Smooth muscle cell (in vitro differentiated cells): ENCODE measurements at regions not wholly inside any gene's neighbourhood (a gene's known extent, or its start where the extent isn't known, plus 50 kb on each side); places are given as distances from the start of the nearest gene placed in this dataset.

Experiments
- DNase-seq: peaks from one replicate; lab custom pipeline; 2025; ENCODE audit not compliant: unreplicated experiment; lab: John Stamatoyannopoulos, UW
- H2AFZ ChIP-seq: fragments of 200-600 bp; sonication (generic); 2 replicates; pipeline ENCODE4 v1.6.0; 2016; ENCODE audit warnings: antibody characterized with exemption, low read depth, mild to moderate bottlenecking
- H3F3A ChIP-seq: fragments of 200-600 bp; sonication (generic); 2 replicates; pipeline ENCODE4 v1.6.0; 2017; ENCODE audit warnings: antibody characterized with exemption, low read depth
- H3K27ac ChIP-seq: fragments of 200-600 bp; sonication (generic); 2 replicates; pipeline ENCODE4 v1.5.1; 2016; ENCODE audit warnings: low read depth, mild to moderate bottlenecking
- H3K27me3 ChIP-seq: fragments of 200-600 bp; sonication (generic); 2 replicates; pipeline ENCODE4 v1.6.1; 2016; ENCODE audit warnings: low read depth, mild to moderate bottlenecking
- H3K36me3 ChIP-seq: fragments of 200-600 bp; sonication (generic); 2 replicates; pipeline ENCODE4 v1.5.1; 2016; ENCODE audit warnings: low read depth
- H3K4me1 ChIP-seq: fragments of 200-600 bp; sonication (generic); 2 replicates; pipeline ENCODE4 v1.5.1; 2016; ENCODE audit warnings: low read depth
- H3K4me2 ChIP-seq: fragments of 200-600 bp; sonication (generic); 2 replicates; pipeline ENCODE4 v1.6.0; 2016; ENCODE audit warnings: mild to moderate bottlenecking
- H3K4me3 ChIP-seq: fragments of 200-600 bp; sonication (generic); 2 replicates; pipeline ENCODE4 v1.5.1; 2016; ENCODE audit warnings: mild to moderate bottlenecking
- H3K79me2 ChIP-seq: fragments of 200-600 bp; sonication (generic); 2 replicates; pipeline ENCODE4 v1.6.0; 2016; ENCODE audit warnings: low read depth, mild to moderate bottlenecking
- H3K9ac ChIP-seq: fragments of 200-600 bp; sonication (generic); 2 replicates; pipeline ENCODE4 v1.6.0; 2016; ENCODE audit warnings: low read depth
- H3K9me3 ChIP-seq: fragments of 200-600 bp; sonication (generic); replicated peaks from 2 replicates; pipeline ENCODE4 v1.5.1; 2016; ENCODE audit warnings: low read depth
- H4K20me1 ChIP-seq: fragments of 200-600 bp; sonication (generic); 2 replicates; pipeline ENCODE4 v1.6.0; 2016; ENCODE audit warnings: low read depth
- WGBS: methylation state at CpG from one replicate; pipeline ENCODE4 v1.1.7; 2016; ENCODE audit warnings: low lambda C conversion rate; 5-methylcytosine and 5-hydroxymethylcytosine counted together
- TF ChIP-seq, protein P1 (sequence below): fragments of 200-600 bp; sonication (generic); IDR thresholded peaks from 2 replicates; pipeline ENCODE4 v1.5.1; 2017; ENCODE audit warnings: borderline replicate concordance, mild to moderate bottlenecking, antibody characterized with exemption; ENCODE audit not compliant: insufficient read depth, poor library complexity, severe bottlenecking

DNA sequence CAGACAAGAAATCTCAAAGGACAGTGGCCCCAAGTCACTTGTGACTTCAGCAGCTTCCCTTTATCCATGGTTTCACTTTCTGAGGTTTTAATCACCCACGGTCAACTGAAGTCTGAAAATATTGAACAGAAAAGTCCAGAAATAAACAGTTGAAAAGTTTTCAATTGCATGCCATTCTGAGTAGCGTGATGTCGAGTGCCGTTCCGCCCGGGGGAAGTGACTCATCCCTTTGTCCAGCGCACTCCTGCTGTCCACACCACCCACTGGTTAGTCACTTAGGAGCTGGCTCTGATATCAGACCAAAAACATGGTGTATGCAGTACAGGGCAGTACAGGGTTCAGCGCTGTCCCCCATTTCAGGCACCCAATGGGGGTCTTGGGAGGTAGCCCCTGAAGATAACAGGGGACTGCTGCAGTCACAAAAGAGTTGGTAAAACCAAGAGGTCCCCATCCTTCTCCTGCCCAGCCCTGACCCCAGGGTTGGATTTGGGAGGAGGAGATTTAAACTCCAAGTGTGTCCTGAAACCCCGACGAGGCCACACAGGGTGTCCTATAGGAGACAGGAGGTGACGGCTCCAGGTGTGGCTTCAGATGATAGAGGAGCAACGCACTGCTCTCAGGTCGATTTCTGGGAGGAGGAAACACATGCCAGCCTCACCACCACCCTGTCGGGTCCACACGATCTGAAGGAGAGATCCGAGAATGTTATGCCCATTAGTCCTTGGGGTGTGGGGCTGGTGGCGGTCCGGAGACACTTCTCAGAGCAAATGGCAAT, 390.1 kb downstream of the CTTN start:
- peak overlapping the region; percentile 62 for H3K27ac ChIP-seq
- H3F3A ChIP-seq: no peaks in the 10 kb centered on the region
- no peaks in the 10 kb centered on the region for H3K4me1 ChIP-seq
- H3K4me2 ChIP-seq: peak overlapping the region; percentile 48
- H3K9ac ChIP-seq: peak overlapping the region; percentile 45
- no peak overlapping the region for H3K4me3 ChIP-seq
- DNase-seq: peak; percentile 3
- no peaks in the 10 kb centered on the region for H3K9me3 ChIP-seq
- H3K36me3 ChIP-seq: no peaks in the 10 kb centered on the region
- no peaks in the 10 kb centered on the region for H3K27me3 ChIP-seq
- no peak overlapping the region for H2AFZ ChIP-seq
- H3K79me2 ChIP-seq: no peaks in the 10 kb centered on the region
- TF ChIP-seq, protein P1, sequence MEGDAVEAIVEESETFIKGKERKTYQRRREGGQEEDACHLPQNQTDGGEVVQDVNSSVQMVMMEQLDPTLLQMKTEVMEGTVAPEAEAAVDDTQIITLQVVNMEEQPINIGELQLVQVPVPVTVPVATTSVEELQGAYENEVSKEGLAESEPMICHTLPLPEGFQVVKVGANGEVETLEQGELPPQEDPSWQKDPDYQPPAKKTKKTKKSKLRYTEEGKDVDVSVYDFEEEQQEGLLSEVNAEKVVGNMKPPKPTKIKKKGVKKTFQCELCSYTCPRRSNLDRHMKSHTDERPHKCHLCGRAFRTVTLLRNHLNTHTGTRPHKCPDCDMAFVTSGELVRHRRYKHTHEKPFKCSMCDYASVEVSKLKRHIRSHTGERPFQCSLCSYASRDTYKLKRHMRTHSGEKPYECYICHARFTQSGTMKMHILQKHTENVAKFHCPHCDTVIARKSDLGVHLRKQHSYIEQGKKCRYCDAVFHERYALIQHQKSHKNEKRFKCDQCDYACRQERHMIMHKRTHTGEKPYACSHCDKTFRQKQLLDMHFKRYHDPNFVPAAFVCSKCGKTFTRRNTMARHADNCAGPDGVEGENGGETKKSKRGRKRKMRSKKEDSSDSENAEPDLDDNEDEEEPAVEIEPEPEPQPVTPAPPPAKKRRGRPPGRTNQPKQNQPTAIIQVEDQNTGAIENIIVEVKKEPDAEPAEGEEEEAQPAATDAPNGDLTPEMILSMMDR: no peak
- 64% methylated on average over 18 of the region's 18 CpGs for WGBS
- no peaks in the 10 kb centered on the region for H4K20me1 ChIP-seq

DNA sequence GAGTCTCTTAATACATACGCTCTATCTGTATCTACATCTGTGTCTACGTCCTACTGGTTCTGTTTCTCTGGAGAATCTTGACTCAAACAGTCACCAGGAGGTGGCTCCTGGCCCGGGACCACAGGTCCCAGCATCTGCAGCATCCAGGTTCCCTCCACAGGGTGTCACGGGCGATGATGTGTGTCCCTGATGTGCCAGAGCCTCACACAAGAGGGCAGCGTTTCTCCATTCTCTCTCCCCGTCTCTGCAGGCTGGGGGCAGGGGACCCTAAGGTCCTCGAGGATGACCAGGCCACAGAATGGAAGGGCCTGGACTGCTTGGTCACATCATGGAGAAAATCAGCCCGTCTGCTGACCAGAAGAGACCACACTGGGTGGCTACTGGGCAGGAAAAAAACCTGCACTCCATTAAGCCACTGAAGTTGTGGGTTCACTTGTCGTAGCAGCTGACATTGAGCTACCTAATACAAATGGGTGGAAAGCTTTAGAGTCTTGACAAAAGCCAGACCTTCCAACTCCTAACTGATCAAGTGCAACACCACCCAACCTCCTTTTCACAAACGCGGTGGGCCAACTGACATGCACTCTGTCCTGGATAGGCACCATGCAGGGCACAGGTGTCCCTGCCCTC, 392.5 kb downstream of the CTTN start:
- H3K4me3 ChIP-seq: no peak overlapping the region
- no peaks in the 10 kb centered on the region for H3K36me3 ChIP-seq
- H3K4me2 ChIP-seq: no peak overlapping the region
- peaks cover 3% of the 10 kb centered on the region for H3K9me3 ChIP-seq
- H3K27me3 ChIP-seq: no peaks in the 10 kb centered on the region
- no peaks in the 10 kb centered on the region for H4K20me1 ChIP-seq
- H2AFZ ChIP-seq: no peak overlapping the region
- no peak for DNase-seq
- 83% methylated on average over 12 of the region's 12 CpGs for WGBS
- H3K9ac ChIP-seq: no peak overlapping the region
- no peaks in the 10 kb centered on the region for H3K4me1 ChIP-seq
- H3K79me2 ChIP-seq: no peaks in the 10 kb centered on the region
- H3K27ac ChIP-seq: no peak overlapping the region
- H3F3A ChIP-seq: no peaks in the 10 kb centered on the region
- TF ChIP-seq, protein P1: no peak

DNA sequence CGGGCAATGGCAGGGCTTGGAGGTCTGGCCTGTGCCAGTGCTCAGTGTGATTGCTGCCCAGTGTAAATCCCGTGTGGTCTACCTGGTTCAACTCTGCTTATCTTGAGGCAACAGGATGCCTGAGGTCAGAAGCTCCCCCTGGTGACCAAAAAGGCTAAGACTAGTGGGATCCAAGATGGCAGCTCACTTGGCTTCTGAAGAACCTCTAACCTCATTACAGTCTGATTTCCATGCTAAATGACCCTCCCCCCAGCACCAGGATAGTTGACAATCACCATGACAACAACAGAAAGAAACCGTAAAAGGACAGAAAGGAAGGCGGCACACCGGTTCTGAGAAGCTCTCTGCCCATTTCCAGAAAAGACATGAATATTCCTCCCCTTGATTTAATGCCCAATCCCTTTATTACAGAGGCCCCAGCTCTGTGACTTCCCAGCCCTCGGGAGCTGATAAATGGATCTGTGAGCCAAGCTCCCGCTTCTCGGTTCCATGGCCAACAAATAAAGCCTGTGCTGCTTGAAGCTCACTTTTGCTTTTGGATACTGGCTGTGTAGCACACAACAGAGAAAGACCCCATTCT, 398.4 kb downstream of the CTTN start:
- H3K36me3 ChIP-seq: no peaks in the 10 kb centered on the region
- DNase-seq: no peak
- no peaks in the 10 kb centered on the region for H3F3A ChIP-seq

More for the DNA sequence above, 398.4 kb downstream of the CTTN start:
- no peak overlapping the region for H3K4me2 ChIP-seq
- H2AFZ ChIP-seq: no peak overlapping the region
- no peaks in the 10 kb centered on the region for H3K27me3 ChIP-seq
- no peak overlapping the region for H3K27ac ChIP-seq
- no peaks in the 10 kb centered on the region for H4K20me1 ChIP-seq
- no peaks in the 10 kb centered on the region for H3K79me2 ChIP-seq
- no peak overlapping the region for H3K4me3 ChIP-seq
- WGBS: 92% methylated on average over 8 of the region's 8 CpGs
- peaks cover 3% of the 10 kb centered on the region for H3K9me3 ChIP-seq
- no peaks in the 10 kb centered on the region for H3K4me1 ChIP-seq
- TF ChIP-seq, protein P1: peak; percentile 6
- H3K9ac ChIP-seq: no peak overlapping the region
